Endothelial cell of umbilical vein (primary cell): ENCODE measurements at regions not wholly inside any gene's neighbourhood (a gene's known extent, or its start where the extent isn't known, plus 50 kb on each side); places are given as distances from the start of the nearest gene placed in this dataset.

Experiments used
- CTCF ChIP-seq, 2 donors: IDR thresholded peaks; 1 replicate in 1 of 2; 2 replicates in 1 of 2; pipeline ENCODE4 v1.5.1; 2011; ENCODE audit warnings: low read length in 2 of 2, mild to moderate bottlenecking in 2 of 2, moderate library complexity in 2 of 2, control low read depth in 1 of 2, inconsistent platforms in 1 of 2, low read depth in 1 of 2; ENCODE audit not compliant: insufficient read depth in 1 of 2; ENCODE audit errors: extremely low read depth in 1 of 2
- MAX ChIP-seq: IDR thresholded peaks from 2 replicates; pipeline ENCODE4 v1.6.1; 2011; ENCODE audit not compliant: insufficient read depth, insufficient read length
- MYC ChIP-seq: IDR thresholded peaks from one replicate; pipeline ENCODE4 v1.6.1; 2011; ENCODE audit warnings: mild to moderate bottlenecking, low read depth, low read length
- POLR2AphosphoS5 ChIP-seq: IDR thresholded peaks from 2 replicates; pipeline ENCODE4 v1.6.1; 2012; ENCODE audit warnings: low read depth, mild to moderate bottlenecking, control low read depth, low read length, moderate library complexity; ENCODE audit not compliant: insufficient read depth

- TF ChIP-seq CTCF (IDR thresholded peaks at IDR 0.05; ENCODE audit: extremely low read depth in 1 of 2, insufficient read depth in 1 of 2, low read depth in 1 of 2, low read length in 2 of 2) = no peak
- no peak for TF ChIP-seq POLR2AphosphoS5
- no peak for TF ChIP-seq MYC
- no peak for TF ChIP-seq MAX
Measured at GRCh38 chr16:73852561-73852960, 444.1 kb upstream of the PSMD7 start.
